ENCODE measurements at regions not wholly inside any gene's neighbourhood (a gene's known extent, or its start where the extent isn't known, plus 50 kb on each side); places are given as distances from the start of the nearest gene placed in this dataset.
"Not testable (repeated sequence)": the region's sequence is repeated elsewhere in the genome, so short reads cannot be mapped to it uniquely, and the experiment has no call there.

- no peak for DNase-seq
Observed at GRCh38 chr5:126098330-126099017, 324.7 kb upstream of the GRAMD2B start.

- no peak for DNase-seq
Observed at GRCh38 chr5:126099077-126099476, 324.1 kb upstream of the GRAMD2B start.

- no peak for DNase-seq
Observed at GRCh38 chr5:126100767-126101166, 322.4 kb upstream of the GRAMD2B start.

GRCh38 chr5:126101901-126102300, 321.3 kb upstream of the GRAMD2B start:
- DNase-seq = no peak

- DNase-seq = no peak
Observed at GRCh38 chr5:126103050-126103449, 320.2 kb upstream of the GRAMD2B start.

- DNase-seq = no peak
Observed at GRCh38 chr5:126103868-126104267, 319.3 kb upstream of the GRAMD2B start.

GRCh38 chr5:126104341-126104740, 318.9 kb upstream of the GRAMD2B start:
- DNase-seq = no peak

- DNase-seq = no peak
Observed at GRCh38 chr5:126104951-126105350, 318.3 kb upstream of the GRAMD2B start.

- DNase-seq = no peak
Observed at GRCh38 chr5:126106029-126106428, 317.2 kb upstream of the GRAMD2B start.

- no peak for DNase-seq
Observed at GRCh38 chr5:126107381-126107780, 315.8 kb upstream of the GRAMD2B start.

GRCh38 chr5:126108470-126108869, 314.7 kb upstream of the GRAMD2B start:
- no peak for DNase-seq

- DNase-seq = no peak
Observed at GRCh38 chr5:126115059-126115629, 308.1 kb upstream of the GRAMD2B start.

GRCh38 chr5:126117044-126117443, 306.2 kb upstream of the GRAMD2B start:
- DNase-seq = no peak

- no peak for DNase-seq
Observed at GRCh38 chr5:126119887-126120442, 303.2 kb upstream of the GRAMD2B start.

GRCh38 chr5:126120939-126121338, 302.3 kb upstream of the GRAMD2B start:
- DNase-seq = no peak

GRCh38 chr5:126122942-126123341, 300.3 kb upstream of the GRAMD2B start:
- DNase-seq = no peak

GRCh38 chr5:126124706-126125345, 298.4 kb upstream of the GRAMD2B start:
- DNase-seq = no peak

GRCh38 chr5:126125407-126125806, 297.8 kb upstream of the GRAMD2B start:
- no peak for DNase-seq

- no peak for DNase-seq
Observed at GRCh38 chr5:126126574-126126973, 296.6 kb upstream of the GRAMD2B start.

- not testable (repeated sequence) for DNase-seq
Observed at GRCh38 chr5:126127371-126127770, 295.8 kb upstream of the GRAMD2B start.

- no peak for DNase-seq
Observed at GRCh38 chr5:126129431-126129830, 293.8 kb upstream of the GRAMD2B start.

- no peak for DNase-seq
Observed at GRCh38 chr5:126133424-126133823, 289.8 kb upstream of the GRAMD2B start.

GRCh38 chr5:126137891-126138280, 285.3 kb upstream of the GRAMD2B start:
- no peak for DNase-seq

Measured in central memory CD4-positive, alpha-beta T cell (primary cell).